ENCODE measurements at regions not wholly inside any gene's neighbourhood (a gene's known extent, or its start where the extent isn't known, plus 50 kb on each side); places are given as distances from the start of the nearest gene placed in this dataset.

GRCh38 chr20:26347396-26347795 lies 650.7 kb upstream of the ZNF337 start:
- TF ChIP-seq CTCF (IDR thresholded peaks at IDR 0.05; ENCODE audit: low read depth, low read length, missing input control) (no peak), EGR1 (IDR thresholded peaks at IDR 0.05; ENCODE audit: low read depth in 2 of 2) (no peak), REST (IDR thresholded peaks at IDR 0.05) (no peak), SP1 (IDR thresholded peaks at IDR 0.05) (no peak), RAD21 (IDR thresholded peaks at IDR 0.05) (no peak), ATF3 (IDR thresholded peaks at IDR 0.05) (no peak), MAX (IDR thresholded peaks at IDR 0.05) (no peak), YY1 (IDR thresholded peaks at IDR 0.05) (no peak)
